ENCODE measurements at regions not wholly inside any gene's neighbourhood (a gene's known extent, or its start where the extent isn't known, plus 50 kb on each side); places are given as distances from the start of the nearest gene placed in this dataset.

- TF ChIP-seq ZNF785 (tag by site-specific recombination; IDR thresholded peaks at IDR 0.05) (no peak), CTCF (tag by site-specific recombination; IDR thresholded peaks at IDR 0.05) (no peak), ZBTB49 (tag by site-specific recombination; IDR thresholded peaks at IDR 0.05; ENCODE audit: low read depth) (no peak), YY1 (tag by site-specific recombination; IDR thresholded peaks at IDR 0.05) (no peak), ZNF280D (tag by site-specific recombination; IDR thresholded peaks at IDR 0.05) (no peak), ZNF707 (tag by site-specific recombination; IDR thresholded peaks at IDR 0.05) (no peak)
- TF ChIP-seq, protein P1, sequence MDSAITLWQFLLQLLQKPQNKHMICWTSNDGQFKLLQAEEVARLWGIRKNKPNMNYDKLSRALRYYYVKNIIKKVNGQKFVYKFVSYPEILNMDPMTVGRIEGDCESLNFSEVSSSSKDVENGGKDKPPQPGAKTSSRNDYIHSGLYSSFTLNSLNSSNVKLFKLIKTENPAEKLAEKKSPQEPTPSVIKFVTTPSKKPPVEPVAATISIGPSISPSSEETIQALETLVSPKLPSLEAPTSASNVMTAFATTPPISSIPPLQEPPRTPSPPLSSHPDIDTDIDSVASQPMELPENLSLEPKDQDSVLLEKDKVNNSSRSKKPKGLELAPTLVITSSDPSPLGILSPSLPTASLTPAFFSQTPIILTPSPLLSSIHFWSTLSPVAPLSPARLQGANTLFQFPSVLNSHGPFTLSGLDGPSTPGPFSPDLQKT (IDR thresholded peaks at IDR 0.05; ENCODE audit: borderline replicate concordance, low read depth, low read length), result no peak
- TF ChIP-seq, protein P2, sequence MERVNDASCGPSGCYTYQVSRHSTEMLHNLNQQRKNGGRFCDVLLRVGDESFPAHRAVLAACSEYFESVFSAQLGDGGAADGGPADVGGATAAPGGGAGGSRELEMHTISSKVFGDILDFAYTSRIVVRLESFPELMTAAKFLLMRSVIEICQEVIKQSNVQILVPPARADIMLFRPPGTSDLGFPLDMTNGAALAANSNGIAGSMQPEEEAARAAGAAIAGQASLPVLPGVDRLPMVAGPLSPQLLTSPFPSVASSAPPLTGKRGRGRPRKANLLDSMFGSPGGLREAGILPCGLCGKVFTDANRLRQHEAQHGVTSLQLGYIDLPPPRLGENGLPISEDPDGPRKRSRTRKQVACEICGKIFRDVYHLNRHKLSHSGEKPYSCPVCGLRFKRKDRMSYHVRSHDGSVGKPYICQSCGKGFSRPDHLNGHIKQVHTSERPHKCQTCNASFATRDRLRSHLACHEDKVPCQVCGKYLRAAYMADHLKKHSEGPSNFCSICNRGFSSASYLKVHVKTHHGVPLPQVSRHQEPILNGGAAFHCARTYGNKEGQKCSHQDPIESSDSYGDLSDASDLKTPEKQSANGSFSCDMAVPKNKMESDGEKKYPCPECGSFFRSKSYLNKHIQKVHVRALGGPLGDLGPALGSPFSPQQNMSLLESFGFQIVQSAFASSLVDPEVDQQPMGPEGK (tag by site-specific recombination; IDR thresholded peaks at IDR 0.05), result no peak
These were observed 146.8 kb upstream of the C14orf180 start for GRCh38 chr14:104432611-104433231.

All from HEK293 (cell line).